ENCODE measurements at regions not wholly inside any gene's neighbourhood (a gene's known extent, or its start where the extent isn't known, plus 50 kb on each side); places are given as distances from the start of the nearest gene placed in this dataset.

- no peak for TF ChIP-seq CHD7 (IDR thresholded peaks at IDR 0.05; ENCODE audit: insufficient replicate concordance, low read length)
- no peak for TF ChIP-seq BRCA1 (IDR thresholded peaks at IDR 0.05; ENCODE audit: low read depth, low read length)
- TF ChIP-seq HDAC2 (IDR thresholded peaks at IDR 0.05; ENCODE audit: borderline replicate concordance in 1 of 2, low read depth in 2 of 2, low read length in 2 of 2), result no peak
- no peak for TF ChIP-seq RNF2 (IDR thresholded peaks at IDR 0.05; ENCODE audit: borderline replicate concordance, low read depth, low read length, missing control alignments, poor library complexity, severe bottlenecking)
Measured at GRCh38 chr4:104559502-104559901, 64.8 kb upstream of the CXXC4 start (continued).

All from H1 (cell line).